GM13977 (cell line): ENCODE measurements at regions not wholly inside any gene's neighbourhood (a gene's known extent, or its start where the extent isn't known, plus 50 kb on each side); places are given as distances from the start of the nearest gene placed in this dataset.

Source experiments
- DNase-seq: peaks from one replicate; pipeline ENCODE4 v3.0.0; 2012; ENCODE audit warnings: low spot score
- CTCF ChIP-seq: IDR thresholded peaks from 2 replicates; pipeline ENCODE4 v1.5.1; 2012; ENCODE audit warnings: mild to moderate bottlenecking, control low read depth; ENCODE audit not compliant: insufficient read depth; ENCODE audit errors: extremely low read depth, missing control alignments
- in situ Hi-C: fragments of 300-500 bp; cut with MboI; formaldehyde crosslinking; loops from one replicate; pipeline ENCODE4 v1.12.0; 2022; ENCODE audit warnings: low sequenced_read_pairs, low pct_unique_long_range_greater_than_20kb, mixed read lengths, inconsistent platforms; ENCODE audit not compliant: unreplicated experiment

- no peak for DNase-seq
- in situ Hi-C loops, result no loop called here
- no peak for TF ChIP-seq CTCF
Observed at GRCh38 chr3:82236257-82236656, 474.8 kb upstream of the GBE1 start.

GRCh38 chr3:82229397-82229796 is 468.0 kb upstream of the GBE1 start:
- peak; percentile 11 for DNase-seq
- TF ChIP-seq CTCF, result no peak
- in situ Hi-C loops, result no loop called here

- DNase-seq, result no peak
- no peak for TF ChIP-seq CTCF
- in situ Hi-C loops, result no loop called here
Observed at GRCh38 chr3:82224661-82225060, 463.2 kb upstream of the GBE1 start.

GRCh38 chr3:82222401-82222800 is 461.0 kb upstream of the GBE1 start:
- in situ Hi-C loops, result no loop called here
- no peak for DNase-seq
- TF ChIP-seq CTCF, result no peak

GRCh38 chr3:82217571-82217970 is 456.1 kb upstream of the GBE1 start:
- in situ Hi-C loops, result no loop called here
- DNase-seq, result no peak
- no peak for TF ChIP-seq CTCF

GRCh38 chr3:82208002-82208710 is 446.7 kb upstream of the GBE1 start:
- no peak for TF ChIP-seq CTCF
- DNase-seq, result no peak
- in situ Hi-C loops, result no loop called here
